PC-9 (cell line): ENCODE measurements at regions not wholly inside any gene's neighbourhood (a gene's known extent, or its start where the extent isn't known, plus 50 kb on each side); places are given as distances from the start of the nearest gene placed in this dataset.
A peak's percentile ranks its signal among the peaks of the same experiment; 100 is the strongest.
"Not testable (repeated sequence)": the region's sequence is repeated elsewhere in the genome, so short reads cannot be mapped to it uniquely, and the experiment has no call there.

Experiments
- BruUV-seq: library from RNA; stranded (reverse); fragments of 400-500 nt; replicated peaks from 2 replicates; lab custom pipeline; 2021; lab: Mats Ljungman, UMichigan
- CTCF ChIA-PET: fragments of 300-600 bp; sonication (Branson Sonifier 250); formaldehyde crosslinking; loops from one replicate; lab custom pipeline; 2022; ENCODE audit warnings: antibody characterized with exemption; lab: Charles Lee
- POLR2A ChIA-PET: fragments of 300-600 bp; sonication (Branson Sonifier 250); formaldehyde crosslinking; loops from one replicate; lab custom pipeline; 2022; ENCODE audit warnings: antibody characterized with exemption; ENCODE audit not compliant: unreplicated experiment; lab: Charles Lee
- DNase-seq, 2 experiments: peaks; one replicate each; pipeline versions ENCODE4 v3.0.0 to v3.0.0-alpha.2; 2015 to 2022; ENCODE audit warnings: mixed read lengths in 1 of 2
- H2AFZ ChIP-seq: fragments of 200-600 bp; sonication (generic); 2 replicates; pipeline ENCODE4 v1.8.1; 2017; ENCODE audit warnings: antibody characterized with exemption
- H3F3A ChIP-seq: fragments of 200-600 bp; sonication (generic); 2 replicates; pipeline ENCODE4 v1.8.1; 2017; ENCODE audit warnings: antibody characterized with exemption, mild to moderate bottlenecking, low read depth; ENCODE audit not compliant: insufficient read depth
- H3K27ac ChIP-seq: fragments of 200-600 bp; sonication (generic); 2 replicates; pipeline ENCODE4 v1.6.1; 2016; ENCODE audit warnings: mixed run types
- H3K27me3 ChIP-seq: fragments of 200-600 bp; sonication (generic); 2 replicates; pipeline ENCODE4 v1.6.1; 2016; ENCODE audit warnings: low read depth, mixed run types; ENCODE audit not compliant: insufficient read depth
- H3K36me3 ChIP-seq: fragments of 200-600 bp; sonication (generic); 2 replicates; pipeline ENCODE4 v1.6.1; 2016; ENCODE audit warnings: low read depth, mixed run types
- H3K4me1 ChIP-seq: fragments of 200-600 bp; sonication (generic); replicated peaks from 2 replicates; pipeline ENCODE4 v1.6.1; 2016; ENCODE audit warnings: mixed run types; ENCODE audit not compliant: insufficient read depth
- H3K4me2 ChIP-seq: fragments of 200-600 bp; sonication (generic); 2 replicates; pipeline ENCODE4 v1.6.1; 2017; ENCODE audit warnings: mixed run types
- H3K4me3 ChIP-seq: fragments of 200-600 bp; sonication (generic); 2 replicates; pipeline ENCODE4 v1.6.1; 2016; ENCODE audit warnings: mixed run types
- H3K79me2 ChIP-seq: fragments of 200-600 bp; sonication (generic); 2 replicates; pipeline ENCODE4 v1.6.1; 2017; ENCODE audit warnings: low read depth, mixed run types
- H3K9me2 ChIP-seq: fragments of 200-600 bp; sonication (generic); 2 replicates; pipeline ENCODE4 v1.8.1; 2017; ENCODE audit warnings: mild to moderate bottlenecking; ENCODE audit not compliant: insufficient read depth
- H3K9me3 ChIP-seq: fragments of 200-600 bp; sonication (generic); 2 replicates; pipeline ENCODE4 v1.8.1; 2016; ENCODE audit warnings: low read depth; ENCODE audit not compliant: insufficient read depth
- H4K20me1 ChIP-seq: fragments of 200-600 bp; sonication (generic); 2 replicates; pipeline ENCODE4 v1.8.1; 2017; ENCODE audit not compliant: insufficient read depth
- EZH2 ChIP-seq: fragments of 200-600 bp; sonication (generic); IDR thresholded peaks from 2 replicates; pipeline ENCODE4 v1.8.0; 2017; ENCODE audit warnings: antibody characterized with exemption, low read depth
- intact Hi-C: fragments of 100-400 bp; cut with micrococcal nuclease; formaldehyde crosslinking; loops from one replicate; pipeline ENCODE4 v1.10.0; 2022; ENCODE audit not compliant: unreplicated experiment
- TF ChIP-seq, protein P1 (sequence below): fragments of 200-600 bp; sonication (generic); conservative IDR thresholded peaks from 2 replicates; pipeline ENCODE4 v1.6.1; 2017; ENCODE audit warnings: mixed run types, antibody characterized with exemption, mild to moderate bottlenecking, moderate library complexity

DNA sequence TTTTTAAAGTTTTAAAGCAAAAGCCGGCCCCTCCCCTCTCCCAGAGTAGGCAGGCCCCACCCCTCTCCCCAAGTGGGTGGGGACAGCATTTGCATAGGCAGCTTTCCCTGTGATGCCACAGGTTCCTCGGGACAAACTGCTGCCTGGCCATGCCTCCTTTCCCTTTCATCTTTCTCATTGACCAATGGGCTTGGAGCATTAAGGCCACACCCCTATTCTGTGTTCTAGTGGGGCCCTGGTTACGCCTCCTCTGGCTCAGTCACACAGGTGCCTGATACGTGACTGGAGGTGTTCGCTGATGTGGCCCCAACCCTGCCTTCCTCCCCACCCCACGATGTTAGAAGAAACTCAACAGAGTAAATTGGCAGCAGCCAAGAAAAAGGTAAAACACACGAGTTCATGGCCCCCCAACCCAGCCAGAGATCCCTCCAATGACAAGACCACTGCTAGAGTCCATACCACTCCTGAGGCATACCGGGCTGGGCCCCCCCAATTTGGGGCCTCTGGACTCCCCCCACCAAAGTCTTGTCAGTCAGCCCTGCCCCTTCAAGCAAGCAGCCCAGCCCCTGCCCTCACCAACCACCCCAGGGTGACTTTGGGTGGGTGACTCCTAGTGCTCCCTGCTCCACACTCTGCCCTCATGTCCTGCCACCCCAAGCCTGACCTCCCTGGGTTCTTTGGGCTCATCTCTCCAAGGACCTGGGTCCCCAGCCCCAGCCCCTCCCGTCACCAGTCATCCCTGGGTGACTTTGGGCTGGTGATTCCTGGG is 62.8 kb upstream of the CSPG4 start:
- DNase-seq = peak in 1 of 2 experiments; percentile 52
- Histone ChIP-seq H2AFZ (no peak overlapping the region), H4K20me1 (no peaks in the 10 kb centered on the region), H3K4me1 (peaks cover 16% of the 10 kb centered on the region), H3K9me3 (no peaks in the 10 kb centered on the region), H3K4me3 (no peak overlapping the region), H3K4me2 (0 out of 2 replicates have a peak overlapping the region, but pooled peaks have one; percentile 24), H3K79me2 (no peaks in the 10 kb centered on the region), H3K36me3 (no peaks in the 10 kb centered on the region), H3K27ac (no peak overlapping the region), H3F3A (no peaks in the 10 kb centered on the region), H3K27me3 (0 out of 2 replicates have a peak, but pooled peaks cover under 1% of the 10 kb centered on the region), H3K9me2 (no peaks in the 10 kb centered on the region)
- intact Hi-C loops = no loop called here
- BruUV-seq = no TSS peak
- ChIA-PET CTCF (no interaction called here), POLR2A (no interaction called here)
- TF ChIP-seq, protein P1, sequence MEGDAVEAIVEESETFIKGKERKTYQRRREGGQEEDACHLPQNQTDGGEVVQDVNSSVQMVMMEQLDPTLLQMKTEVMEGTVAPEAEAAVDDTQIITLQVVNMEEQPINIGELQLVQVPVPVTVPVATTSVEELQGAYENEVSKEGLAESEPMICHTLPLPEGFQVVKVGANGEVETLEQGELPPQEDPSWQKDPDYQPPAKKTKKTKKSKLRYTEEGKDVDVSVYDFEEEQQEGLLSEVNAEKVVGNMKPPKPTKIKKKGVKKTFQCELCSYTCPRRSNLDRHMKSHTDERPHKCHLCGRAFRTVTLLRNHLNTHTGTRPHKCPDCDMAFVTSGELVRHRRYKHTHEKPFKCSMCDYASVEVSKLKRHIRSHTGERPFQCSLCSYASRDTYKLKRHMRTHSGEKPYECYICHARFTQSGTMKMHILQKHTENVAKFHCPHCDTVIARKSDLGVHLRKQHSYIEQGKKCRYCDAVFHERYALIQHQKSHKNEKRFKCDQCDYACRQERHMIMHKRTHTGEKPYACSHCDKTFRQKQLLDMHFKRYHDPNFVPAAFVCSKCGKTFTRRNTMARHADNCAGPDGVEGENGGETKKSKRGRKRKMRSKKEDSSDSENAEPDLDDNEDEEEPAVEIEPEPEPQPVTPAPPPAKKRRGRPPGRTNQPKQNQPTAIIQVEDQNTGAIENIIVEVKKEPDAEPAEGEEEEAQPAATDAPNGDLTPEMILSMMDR = no peak
- no peak for TF ChIP-seq EZH2

DNA sequence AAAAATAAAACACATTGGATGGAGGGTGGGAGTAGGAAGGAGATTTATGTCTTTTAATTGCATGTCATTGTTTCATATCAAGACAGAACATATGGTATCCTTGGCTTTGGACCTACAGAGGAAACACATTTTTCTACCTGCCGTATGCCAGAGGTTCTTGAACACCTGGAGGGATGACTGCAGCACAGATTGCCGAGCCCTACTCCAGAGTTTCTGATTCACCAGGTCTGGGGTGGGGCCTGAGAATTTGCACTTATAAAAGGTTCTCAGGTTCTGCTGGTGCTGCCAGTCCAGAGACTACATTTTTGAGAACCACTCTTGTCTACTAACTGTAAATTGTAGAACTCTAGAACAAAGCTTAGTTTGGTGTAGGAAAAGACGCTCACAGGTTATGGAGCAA is 61.3 kb upstream of the CSPG4 start:
- H3K9me3 ChIP-seq, H3F3A ChIP-seq, H3K9me2 ChIP-seq, H3K4me3 ChIP-seq, CTCF ChIA-PET, H3K36me3 ChIP-seq, intact Hi-C loops, POLR2A ChIA-PET, H3K27me3 ChIP-seq, H3K27ac ChIP-seq, H3K4me2 ChIP-seq, H3K79me2 ChIP-seq, BruUV-seq, DNase-seq, H2AFZ ChIP-seq, H4K20me1 ChIP-seq: not testable (repeated sequence)
- H3K4me1 ChIP-seq = peaks cover 16% of the 10 kb centered on the region

- H3K9me2 ChIP-seq, H3K79me2 ChIP-seq, intact Hi-C loops, H3K36me3 ChIP-seq, H3K4me3 ChIP-seq, H4K20me1 ChIP-seq, BruUV-seq, H3K4me1 ChIP-seq, H2AFZ ChIP-seq, H3K9me3 ChIP-seq, H3K27me3 ChIP-seq, DNase-seq, H3F3A ChIP-seq, POLR2A ChIA-PET, H3K27ac ChIP-seq, CTCF ChIA-PET, H3K4me2 ChIP-seq: not testable (repeated sequence)
Observed at GRCh38 chr15:75771054-75771453, 58.4 kb upstream of the CSPG4 start.

DNA sequence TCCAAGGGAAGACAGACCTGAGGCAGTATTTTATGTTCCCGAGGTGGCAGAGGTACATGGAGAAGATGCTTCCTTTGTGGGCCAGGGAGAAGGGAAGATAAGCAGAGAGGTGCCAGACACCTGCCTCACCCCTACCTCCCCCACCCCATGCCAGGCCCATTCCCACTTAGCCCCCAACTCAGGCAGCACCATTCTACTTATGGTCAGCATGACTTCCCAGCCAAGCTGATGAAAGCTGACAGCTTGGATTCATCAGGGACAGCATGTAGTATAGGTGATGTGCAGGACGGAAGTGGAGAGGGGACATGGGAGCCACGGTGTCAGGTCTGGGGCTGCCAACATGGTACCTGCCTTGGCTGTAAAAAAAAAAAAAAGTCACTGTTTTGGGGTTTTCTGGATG is 57.5 kb upstream of the CSPG4 start:
- H3F3A ChIP-seq = no peaks in the 10 kb centered on the region
- no peaks in the 10 kb centered on the region for H3K36me3 ChIP-seq
- H3K4me3 ChIP-seq = no peak overlapping the region
- intact Hi-C loops = no loop called here
- no TSS peak for BruUV-seq
- H3K27me3 ChIP-seq = no peaks in the 10 kb centered on the region
- TF ChIP-seq, protein P1 = no peak
- TF ChIP-seq EZH2 = no peak
- ChIA-PET POLR2A (no interaction called here), CTCF (no interaction called here)
- no peak overlapping the region for H2AFZ ChIP-seq
- no peaks in the 10 kb centered on the region for H3K9me2 ChIP-seq
- no peak for DNase-seq
- no peak overlapping the region for H3K4me2 ChIP-seq
- H4K20me1 ChIP-seq = no peaks in the 10 kb centered on the region
- H3K4me1 ChIP-seq = no peaks in the 10 kb centered on the region
- H3K27ac ChIP-seq = no peak overlapping the region
- no peaks in the 10 kb centered on the region for H3K9me3 ChIP-seq
- no peaks in the 10 kb centered on the region for H3K79me2 ChIP-seq

- H2AFZ ChIP-seq, H4K20me1 ChIP-seq, CTCF ChIA-PET, POLR2A ChIA-PET, H3K4me3 ChIP-seq, H3K9me3 ChIP-seq, H3K9me2 ChIP-seq, H3K79me2 ChIP-seq, H3K27me3 ChIP-seq, H3K4me2 ChIP-seq, H3K36me3 ChIP-seq, DNase-seq, H3K4me1 ChIP-seq, H3K27ac ChIP-seq, H3F3A ChIP-seq, BruUV-seq, intact Hi-C loops: not testable (repeated sequence)
Observed at GRCh38 chr15:75768526-75768925, 55.9 kb upstream of the CSPG4 start.
